A549 (cell line): ENCODE measurements at regions not wholly inside any gene's neighbourhood (a gene's known extent, or its start where the extent isn't known, plus 50 kb on each side); places are given as distances from the start of the nearest gene placed in this dataset.

Experiments used
- ATAC-seq, 2 experiments: fragments of 200-7000 bp in 1 of 2; fragments of >200 bp in 1 of 2; cut with Nextera tagmentation in 1 of 2; cut with Tn5 transposase in 1 of 2; 3 replicates each; pipeline versions ENCODE4 v1.8.0 to v1.9.1; 2018 to 2020; ENCODE audit warnings: mild to moderate bottlenecking in 1 of 2, moderate library complexity in 1 of 2
- CTCF ChIA-PET: fragments of 300-600 bp; sonication (Branson Sonifier 250); formaldehyde crosslinking; extraction: SDS; loops from one replicate; lab custom pipeline; 2021; ENCODE audit warnings: antibody characterized with exemption, inconsistent platforms; lab: Yijun Ruan, JAX
- POLR2A ChIA-PET: fragments of 350-600 bp; formaldehyde crosslinking; extraction: SDS; loops from one replicate; lab custom pipeline; 2021; ENCODE audit warnings: antibody characterized with exemption, inconsistent platforms; lab: Yijun Ruan, JAX
- DNase-seq, 2 experiments: peaks; one replicate each; pipeline versions ENCODE4 v3.0.0 to v3.0.0-alpha.2; 2011 to 2016; ENCODE audit warnings: low read depth in 1 of 2, low spot score in 1 of 2
- FAIRE-seq: peaks from 2 replicates; lab custom pipeline; 2011; peaks lifted over from hg19 to GRCh38; lab: Jason Lieb, UNC
- H3K27ac ChIP-seq, 2 experiments: fragments of >200 bp; sonication (Bioruptor Twin); formaldehyde crosslinking; 3 replicates each; pipeline ENCODE4 v1.5.1; 2016 to 2017
- H3K4me1 ChIP-seq: fragments of >200 bp; sonication (Bioruptor Twin); formaldehyde crosslinking; 3 replicates; pipeline ENCODE4 v1.6.1; 2016
- H3K4me2 ChIP-seq: fragments of >200 bp; sonication (Bioruptor Twin); formaldehyde crosslinking; 3 replicates; pipeline ENCODE4 v1.6.1; 2016
- H3K4me3 ChIP-seq: fragments of >200 bp; sonication (Bioruptor Twin); formaldehyde crosslinking; 3 replicates; pipeline ENCODE4 v1.5.1; 2016
- H3K9me3 ChIP-seq: fragments of >200 bp; sonication (Bioruptor Twin); formaldehyde crosslinking; 3 replicates; pipeline ENCODE4 v1.6.1; 2016
- ATOH8 ChIP-seq: fragments of 250-450 bp; sonication (Bioruptor Pico); IDR thresholded peaks from 2 replicates; pipeline ENCODE4 v1.5.0; 2020; ENCODE audit warnings: low read depth, mild to moderate bottlenecking, moderate library complexity
- CBX2 ChIP-seq: fragments of 200-600 bp; sonication (generic); IDR thresholded peaks from 2 replicates; pipeline ENCODE4 v1.6.1; 2016; ENCODE audit warnings: low read depth, mild to moderate bottlenecking, borderline replicate concordance
- CBX8 ChIP-seq: fragments of 200-600 bp; sonication (generic); IDR thresholded peaks from 2 replicates; pipeline ENCODE4 v1.6.1; 2016
- CHD2 ChIP-seq: fragments of 150-350 bp; IDR thresholded peaks from 2 replicates; pipeline ENCODE4 v1.6.1; 2014; ENCODE audit warnings: low read length; ENCODE audit not compliant: partially characterized antibody
- CHD4 ChIP-seq: fragments of 200-600 bp; sonication (generic); IDR thresholded peaks from 2 replicates; pipeline ENCODE4 v1.6.1; 2016; ENCODE audit warnings: antibody characterized with exemption, mild to moderate bottlenecking, borderline replicate concordance
- E2F6 ChIP-seq: IDR thresholded peaks from 2 replicates; pipeline ENCODE4 v1.6.1; 2012; ENCODE audit warnings: low read depth, borderline replicate concordance
- EHF ChIP-seq: fragments of 250-450 bp; sonication (Bioruptor Pico); IDR thresholded peaks from 2 replicates; pipeline ENCODE4 v1.5.0; 2020; ENCODE audit warnings: mild to moderate bottlenecking
- EP300 ChIP-seq, 2 experiments: fragments of >200 bp; sonication (Bioruptor Twin); formaldehyde crosslinking; IDR thresholded peaks; 2 replicates in 1 of 2; 3 replicates in 1 of 2; pipeline ENCODE4 v1.6.1; 2016 to 2017
- FOSB ChIP-seq: fragments of 250-450 bp; sonication (Bioruptor Pico); IDR thresholded peaks from 2 replicates; pipeline ENCODE4 v1.5.0; 2020; ENCODE audit warnings: mild to moderate bottlenecking, moderate library complexity
- GATA3 ChIP-seq: IDR thresholded peaks from 2 replicates; pipeline ENCODE4 v1.6.1; 2012; ENCODE audit warnings: borderline replicate concordance
- HDAC2 ChIP-seq: fragments of 200-600 bp; sonication (generic); IDR thresholded peaks from 2 replicates; pipeline ENCODE4 v1.6.1; 2016
- HOXA7 ChIP-seq: fragments of 250-450 bp; sonication (Bioruptor Pico); IDR thresholded peaks from 2 replicates; pipeline ENCODE4 v1.5.0; 2020; ENCODE audit warnings: mild to moderate bottlenecking, moderate library complexity
- HOXB13 ChIP-seq: fragments of 250-450 bp; sonication (Bioruptor Pico); IDR thresholded peaks from 2 replicates; pipeline ENCODE4 v1.5.0; 2020; ENCODE audit warnings: low read depth, mild to moderate bottlenecking, moderate library complexity
- JUN ChIP-seq, 2 experiments: fragments of >200 bp; sonication (Bioruptor Twin); formaldehyde crosslinking; IDR thresholded peaks; 2 replicates in 1 of 2; 3 replicates in 1 of 2; pipeline ENCODE4 v1.6.1; 2016 to 2017
- KDM1A ChIP-seq: fragments of 200-600 bp; sonication (generic); IDR thresholded peaks from 2 replicates; pipeline ENCODE4 v1.6.1; 2016; ENCODE audit warnings: low read depth, mild to moderate bottlenecking
- MAFK ChIP-seq: fragments of 450-650 bp; IDR thresholded peaks from 2 replicates; pipeline ENCODE4 v1.6.1; 2014; ENCODE audit not compliant: partially characterized antibody
- MAX ChIP-seq: IDR thresholded peaks from 2 replicates; pipeline ENCODE4 v1.6.1; 2012
- MAZ ChIP-seq: fragments of 150-350 bp; IDR thresholded peaks from 2 replicates; pipeline ENCODE4 v1.6.1; 2014; ENCODE audit warnings: antibody characterized with exemption, low read depth, low read length, borderline replicate concordance
- NPAS2 ChIP-seq: fragments of 250-450 bp; sonication (Bioruptor Pico); IDR thresholded peaks from 2 replicates; pipeline ENCODE4 v1.8.0; 2022; ENCODE audit warnings: mild to moderate bottlenecking, moderate library complexity, borderline replicate concordance
- PBX3 ChIP-seq: IDR thresholded peaks from 2 replicates; pipeline ENCODE4 v1.6.1; 2012
- POLR2AphosphoS2 ChIP-seq: conservative IDR thresholded peaks from 2 replicates; pipeline ENCODE4 v1.6.1; 2012; ENCODE audit warnings: low read length, improper control_type of control experiment, inconsistent platforms
- RCOR1 ChIP-seq: fragments of 150-350 bp; IDR thresholded peaks from 2 replicates; pipeline ENCODE4 v1.6.1; 2014; ENCODE audit warnings: antibody characterized with exemption, low read length, low read depth
- RFX5 ChIP-seq: fragments of 450-650 bp; IDR thresholded peaks from 2 replicates; pipeline ENCODE4 v1.7.1; 2014; ENCODE audit warnings: antibody characterized with exemption, mild to moderate bottlenecking, moderate library complexity
- SREBF2 ChIP-seq: fragments of 450-650 bp; IDR thresholded peaks from 2 replicates; pipeline ENCODE4 v1.6.1; 2014; ENCODE audit warnings: mild to moderate bottlenecking, moderate library complexity
- TP53 ChIP-seq: fragments of 250-450 bp; sonication (Bioruptor Pico); IDR thresholded peaks from 2 replicates; pipeline ENCODE4 v1.5.0; 2021; ENCODE audit warnings: mild to moderate bottlenecking, moderate library complexity
- USF2 ChIP-seq: fragments of 450-650 bp; IDR thresholded peaks from 2 replicates; pipeline ENCODE4 v1.6.1; 2014; ENCODE audit warnings: antibody characterized with exemption
- ZFP36 ChIP-seq: fragments of 450-650 bp; IDR thresholded peaks from 2 replicates; pipeline ENCODE4 v1.6.1; 2014; ENCODE audit warnings: borderline replicate concordance; ENCODE audit not compliant: partially characterized antibody
- ZSCAN20 ChIP-seq: fragments of 250-450 bp; sonication (Bioruptor Pico); IDR thresholded peaks from 2 replicates; pipeline ENCODE4 v1.8.0; 2022; ENCODE audit warnings: mild to moderate bottlenecking, moderate library complexity
- WGBS: methylation state at CpG from one replicate; pipeline ENCODE4 v1.1.6; 2017; ENCODE audit errors: missing lambda C conversion rate; 5-methylcytosine and 5-hydroxymethylcytosine counted together

- H3K4me2 ChIP-seq, result no peak overlapping the region
- WGBS, result 66% methylated on average over 7 of the region's 7 CpGs
- TF ChIP-seq POLR2AphosphoS2 (no peak), PBX3 (no peak), SREBF2 (no peak), EP300 (IDR thresholded peaks at IDR 0.05) (no peak), FOSB (CRISPR knock-in tag) (no peak), CBX2 (no peak), RFX5 (no peak), MAZ (no peak), MAFK (no peak), E2F6 (no peak), KDM1A (no peak), GATA3 (no peak), EHF (CRISPR knock-in tag) (no peak), HDAC2 (no peak), HOXB13 (CRISPR knock-in tag) (no peak), CBX8 (no peak), USF2 (no peak), JUN (IDR thresholded peaks at IDR 0.05) (no peak)
- H3K4me3 ChIP-seq, result no peak overlapping the region
- FAIRE-seq (no peak), ATAC-seq (no peak), DNase-seq (no peak)
- CTCF ChIA-PET, result interaction anchor here (1.4 kb wide), 1 partner anchor 12 kb away, joined by 3 read pairs; no protein-coding TSS in a partner anchor
- POLR2A ChIA-PET, result no interaction called here
- H3K9me3 ChIP-seq, result no peaks in the 10 kb centered on the region
- no peaks in the 10 kb centered on the region for H3K4me1 ChIP-seq
- no peak overlapping the region for H3K27ac ChIP-seq
These were observed 171.6 kb downstream of the ANAPC1 start for GRCh38 chr2:111712361-111712760.

GRCh38 chr2:111712940-111713515 lies 171.0 kb downstream of the ANAPC1 start:
- CTCF ChIA-PET, result interaction anchor here (1.4 kb wide), 1 partner anchor 13 kb away, joined by 3 read pairs; no protein-coding TSS in a partner anchor
- POLR2A ChIA-PET, result no interaction called here
- no peaks in the 10 kb centered on the region for H3K9me3 ChIP-seq
- ATAC-seq (no peak), DNase-seq (no peak), FAIRE-seq (no peak)
- TF ChIP-seq HOXA7 (CRISPR knock-in tag) (no peak), MAX (no peak), POLR2AphosphoS2 (no peak), RCOR1 (no peak), TP53 (CRISPR knock-in tag) (no peak)
- WGBS, result 72% methylated on average over 5 of the region's 5 CpGs
- no peak overlapping the region for H3K27ac ChIP-seq
- no peaks in the 10 kb centered on the region for H3K4me1 ChIP-seq
- H3K4me2 ChIP-seq, result no peak overlapping the region
- no peak overlapping the region for H3K4me3 ChIP-seq

GRCh38 chr2:111715987-111716904 lies 167.7 kb downstream of the ANAPC1 start:
- ChIA-PET POLR2A (interaction anchor here (0.6 kb wide), 1 partner anchor 12 kb away, joined by 3 read pairs; no protein-coding TSS in a partner anchor), CTCF (interaction anchor here (1.3 kb wide), 2 partner anchors 7 to 599 kb away, joined by 3 to 6 read pairs; no protein-coding TSS in a partner anchor)
- no peak for FAIRE-seq
- DNase-seq, result no peak
- H3K27ac ChIP-seq, result no peak overlapping the region
- WGBS, result 76% methylated on average over 13 of the region's 13 CpGs
- no peak overlapping the region for H3K4me3 ChIP-seq
- no peaks in the 10 kb centered on the region for H3K9me3 ChIP-seq
- no peak for ATAC-seq
- H3K4me2 ChIP-seq, result no peak overlapping the region
- H3K4me1 ChIP-seq, result no peaks in the 10 kb centered on the region
- no peak for TF ChIP-seq ZFP36
- TF ChIP-seq NPAS2 (CRISPR knock-in tag), result no peak
- TF ChIP-seq CHD4, result no peak
- no peak for TF ChIP-seq ATOH8 (CRISPR knock-in tag)
- TF ChIP-seq CHD2, result no peak
- no peak for TF ChIP-seq FOSB (CRISPR knock-in tag)
- TF ChIP-seq ZSCAN20, result no peak
- TF ChIP-seq RCOR1, result no peak
- no peak for TF ChIP-seq HDAC2
